DMS 273 treated with DMSO at 0.1 percent for 48 hours (cell line): ENCODE measurements at regions not wholly inside any gene's neighbourhood (a gene's known extent, or its start where the extent isn't known, plus 50 kb on each side); places are given as distances from the start of the nearest gene placed in this dataset.
"Not testable (repeated sequence)": the region's sequence is repeated elsewhere in the genome, so short reads cannot be mapped to it uniquely, and the experiment has no call there.

Source experiments
- DNase-seq: peaks from one replicate; lab custom pipeline; 2025; lab: John Stamatoyannopoulos, UW

DNA sequence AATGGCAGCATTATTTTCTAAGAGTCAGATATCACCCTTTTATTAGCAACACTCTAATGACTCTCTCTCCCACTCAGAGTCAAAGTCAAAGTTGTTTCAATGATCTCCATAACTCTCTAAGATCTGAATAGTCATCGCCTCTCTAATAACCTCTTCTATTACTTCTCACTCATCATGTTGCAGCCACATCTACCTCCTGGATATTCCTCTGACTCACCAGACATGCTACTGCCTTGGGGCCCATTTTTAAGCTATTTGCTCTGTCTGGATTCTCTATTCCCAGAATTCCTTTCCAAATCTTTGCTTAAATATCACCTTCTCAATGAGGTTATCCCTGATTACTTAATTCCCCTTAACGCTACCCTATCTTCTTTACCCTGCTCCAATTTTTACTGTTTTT is 391.8 kb upstream of the MAGEB16 start:
- DNase-seq, result no peak

DNA sequence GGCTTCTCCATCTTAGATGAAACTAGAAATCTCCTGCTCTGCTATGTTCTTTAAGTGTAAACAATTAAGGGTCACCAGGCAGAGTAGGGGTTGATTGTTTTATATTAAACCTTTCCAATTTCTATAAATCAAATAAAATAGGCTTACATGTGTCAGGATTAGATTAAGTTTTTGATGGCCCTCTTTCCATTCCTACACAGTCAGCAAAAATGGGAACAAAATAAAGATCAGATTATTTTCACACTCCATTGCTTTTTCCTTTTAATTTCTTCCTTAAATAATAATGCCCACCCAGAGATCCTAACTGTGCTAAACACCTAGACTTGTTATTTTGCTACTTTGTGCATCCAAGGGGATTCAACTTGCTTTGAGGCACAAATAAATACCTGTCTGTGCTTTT is 381.4 kb upstream of the MAGEB16 start:
- no peak for DNase-seq

DNA sequence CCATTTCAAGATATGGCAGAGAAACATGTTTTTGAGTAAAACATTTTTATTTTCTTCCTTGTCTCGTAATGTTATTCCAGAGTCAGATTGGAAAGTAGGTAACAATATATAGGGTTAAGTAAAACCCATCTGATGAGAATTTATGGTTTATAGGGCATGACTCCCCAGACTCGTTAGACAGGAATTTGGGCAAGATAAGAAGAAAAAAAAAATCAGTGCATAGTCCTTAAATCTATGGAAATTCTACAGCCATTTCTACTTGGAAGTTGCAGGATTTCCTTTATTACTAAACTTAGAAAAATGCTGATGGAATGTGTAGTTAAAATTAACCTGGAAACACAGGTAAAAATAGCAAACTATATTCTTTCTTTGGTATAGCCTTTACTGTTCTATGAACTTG is 366.1 kb upstream of the MAGEB16 start:
- no peak for DNase-seq

DNA sequence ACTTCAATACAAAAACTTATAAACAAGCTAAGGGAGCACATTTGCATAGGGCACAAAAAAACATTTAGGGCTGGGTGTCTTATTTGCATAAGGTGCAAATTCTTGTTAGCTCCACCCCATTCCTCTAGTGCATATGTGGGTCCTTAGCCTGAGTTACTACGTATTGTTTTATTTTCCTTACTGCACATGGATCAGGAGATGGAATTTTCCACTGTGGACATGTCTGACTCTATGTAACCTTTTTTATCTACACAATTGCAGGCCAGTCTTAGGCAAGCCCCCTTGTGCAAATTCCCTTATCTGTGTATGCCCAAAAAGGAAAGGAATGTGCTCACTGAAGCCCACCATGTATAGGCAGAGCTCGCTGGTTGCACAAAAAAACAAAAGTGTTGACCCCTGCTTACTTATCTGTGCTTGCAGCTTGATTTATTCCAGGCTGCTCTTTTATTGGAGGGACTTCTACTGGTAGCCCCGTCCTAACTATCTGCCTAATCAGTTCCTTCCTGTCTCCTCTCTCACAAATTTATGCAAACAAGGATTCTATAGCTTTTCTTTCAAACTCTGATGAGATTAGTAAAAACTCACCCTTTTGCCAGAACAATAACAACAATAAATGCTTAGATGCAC is 359.0 kb upstream of the MAGEB16 start:
- DNase-seq, result no peak

DNA sequence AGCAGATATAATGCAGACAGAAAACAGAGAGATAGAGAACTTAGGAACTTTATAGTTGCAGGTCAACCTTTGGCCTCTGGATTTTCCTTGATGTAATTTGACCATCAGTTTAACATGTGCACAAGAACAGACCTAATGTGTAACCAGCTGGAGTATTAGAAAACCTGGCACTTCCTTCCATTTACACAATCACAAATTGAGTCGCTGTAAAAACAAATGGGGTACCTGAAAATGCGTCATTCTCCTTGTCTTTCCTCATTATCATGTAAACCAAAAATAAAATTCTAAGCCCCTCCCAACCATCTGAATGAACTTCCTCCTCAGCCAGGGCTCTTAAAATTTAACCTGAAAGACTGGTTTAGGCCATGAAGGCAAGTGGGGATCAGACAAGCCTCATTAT is 358.4 kb upstream of the MAGEB16 start:
- no peak for DNase-seq

DNA sequence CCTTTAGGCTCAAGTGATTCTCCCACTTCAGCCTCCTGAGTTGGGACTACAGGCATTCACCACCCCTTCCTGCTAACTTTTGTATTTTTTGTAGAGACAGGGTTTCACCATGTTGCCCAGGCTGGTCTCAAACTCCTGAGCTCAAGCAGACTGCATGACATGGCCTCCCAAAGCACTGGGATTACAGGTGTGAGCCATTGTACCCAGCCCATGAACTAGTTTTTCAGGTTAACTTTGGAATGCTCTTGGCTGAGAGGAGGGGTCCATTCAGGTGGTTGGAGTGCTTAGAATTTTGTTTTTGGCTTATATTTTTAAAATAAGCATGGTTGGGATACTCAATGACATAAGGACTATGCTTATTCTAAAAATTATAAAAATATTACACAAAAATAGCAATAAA is 355.7 kb upstream of the MAGEB16 start:
- no peak for DNase-seq

DNA sequence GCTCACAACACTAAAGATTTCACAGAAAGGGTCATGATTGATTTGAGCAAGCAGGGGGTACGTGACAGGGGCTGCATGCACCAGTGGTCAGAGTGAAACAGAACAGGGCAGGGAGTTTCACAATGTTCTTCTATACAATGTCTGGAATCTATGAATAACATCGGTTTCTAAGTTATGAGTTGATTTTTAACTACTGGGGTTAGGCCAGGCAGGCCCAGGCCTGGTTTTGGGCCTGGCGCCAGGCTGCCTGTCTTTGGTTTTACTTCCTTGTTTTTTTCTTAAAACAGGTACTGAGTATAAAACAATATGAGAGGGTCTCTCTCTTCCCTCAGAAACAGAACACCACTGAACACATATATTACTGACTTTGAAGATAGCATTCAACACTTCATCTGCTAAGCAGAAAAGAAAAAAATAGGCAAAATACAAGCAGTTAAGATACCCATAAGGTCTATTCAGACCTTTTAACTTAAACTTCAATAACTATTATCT is 355.0 kb upstream of the MAGEB16 start:
- not testable (repeated sequence) for DNase-seq

DNA sequence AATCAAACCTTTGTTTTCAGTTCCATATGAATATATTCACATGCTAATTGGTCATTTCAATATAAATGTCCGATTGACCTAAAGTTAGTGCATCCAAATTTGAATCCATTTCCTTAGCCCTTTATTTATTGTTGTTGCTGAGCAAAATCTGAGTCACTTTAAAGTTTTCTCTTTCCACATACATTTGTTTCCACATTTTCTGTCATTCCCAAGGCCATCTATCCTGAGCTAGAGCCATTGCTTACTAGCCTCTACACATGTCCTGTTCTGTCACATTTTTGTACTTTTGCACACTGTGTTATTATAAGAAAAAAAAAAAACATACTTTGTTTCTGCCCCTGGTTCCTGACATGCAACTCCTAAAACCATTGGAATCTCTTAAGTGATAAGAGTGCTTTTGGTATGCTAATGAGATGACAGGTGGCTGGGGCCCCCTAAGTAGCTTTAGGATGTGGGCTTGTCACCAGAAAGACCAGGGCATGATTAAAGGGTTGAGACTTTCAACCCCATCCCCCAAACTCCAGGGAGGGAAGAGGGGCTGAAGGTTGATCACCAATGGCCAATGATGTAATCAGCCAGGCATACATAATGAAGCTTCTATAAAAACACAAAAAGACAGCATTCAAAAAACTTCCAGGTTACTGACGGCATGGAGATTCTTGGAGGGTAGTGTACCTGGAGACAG is 353.3 kb upstream of the MAGEB16 start:
- no peak for DNase-seq

DNA sequence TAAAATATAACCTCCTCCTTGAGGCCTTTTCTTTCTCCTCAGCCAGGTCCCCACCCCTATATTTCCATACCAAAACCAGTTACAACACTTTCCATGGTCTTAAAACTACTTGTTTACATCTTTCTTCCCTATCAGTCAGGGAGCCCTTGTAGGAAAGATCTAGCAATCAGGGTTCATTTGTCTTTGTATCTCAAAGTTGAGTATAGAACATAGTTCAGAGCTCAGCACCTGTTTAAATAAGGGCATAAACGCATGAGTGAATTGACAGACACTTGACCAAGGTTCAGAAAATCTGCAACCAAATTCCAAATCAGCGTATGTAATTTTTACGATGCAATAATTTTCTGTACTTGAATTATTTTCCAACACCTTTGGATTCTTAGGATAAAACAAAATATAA is 352.2 kb upstream of the MAGEB16 start:
- no peak for DNase-seq

DNA sequence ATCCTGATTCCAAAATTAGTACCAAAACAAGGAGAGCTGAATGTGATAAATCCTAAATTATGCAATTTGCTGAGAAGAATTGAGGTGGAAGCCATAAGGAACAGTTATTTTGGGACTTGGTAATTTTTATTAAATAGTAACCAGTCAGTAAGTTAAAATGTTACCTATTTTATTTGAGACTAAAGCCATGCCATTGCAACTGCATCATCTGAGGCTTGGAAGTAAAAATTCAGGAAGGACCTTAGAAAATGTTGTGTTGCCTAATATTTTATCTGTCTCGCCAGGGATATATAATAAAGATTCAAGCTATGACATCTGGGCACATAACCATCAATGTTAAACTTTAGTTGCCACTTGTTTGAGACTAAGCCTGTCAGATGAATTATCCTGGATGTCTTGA is 341.3 kb upstream of the MAGEB16 start:
- no peak for DNase-seq

DNA sequence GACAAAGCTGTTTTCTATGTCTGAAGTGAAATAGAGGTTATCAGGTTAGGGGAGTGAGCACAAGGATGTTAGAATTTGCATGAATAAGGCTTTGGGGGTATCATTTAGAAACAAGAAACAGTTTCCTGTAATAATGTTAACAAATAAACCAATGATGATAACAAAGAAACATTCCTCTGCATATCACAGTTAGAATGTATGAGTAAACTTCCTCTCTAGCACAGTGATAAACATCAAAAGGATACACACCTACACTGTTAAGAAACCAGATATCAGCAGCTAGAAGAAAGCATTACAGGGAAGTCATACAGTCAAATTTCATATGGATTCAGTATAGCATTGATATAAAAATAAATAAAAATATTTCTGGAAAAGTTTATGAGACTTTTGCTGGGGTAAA is 340.0 kb upstream of the MAGEB16 start:
- no peak for DNase-seq

DNA sequence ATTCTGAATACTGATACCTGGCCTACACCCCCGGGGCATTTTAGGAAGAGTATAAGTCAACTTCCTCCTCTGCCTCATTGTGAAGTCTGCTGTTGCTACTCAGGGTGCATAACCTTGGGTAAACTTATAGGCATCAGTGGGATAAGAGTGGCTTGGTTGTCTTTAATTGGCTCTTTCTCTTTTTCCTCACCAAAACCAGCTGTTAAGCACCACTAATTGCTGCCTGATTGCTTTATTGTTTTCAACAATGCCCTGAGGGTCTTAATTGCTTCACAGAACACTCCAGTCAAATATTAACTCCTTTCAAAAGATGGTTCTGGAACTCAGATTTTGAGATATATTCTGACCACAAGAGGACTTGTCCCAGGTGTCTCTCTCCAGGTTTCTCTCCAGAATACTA is 337.0 kb upstream of the MAGEB16 start:
- DNase-seq, result no peak

DNA sequence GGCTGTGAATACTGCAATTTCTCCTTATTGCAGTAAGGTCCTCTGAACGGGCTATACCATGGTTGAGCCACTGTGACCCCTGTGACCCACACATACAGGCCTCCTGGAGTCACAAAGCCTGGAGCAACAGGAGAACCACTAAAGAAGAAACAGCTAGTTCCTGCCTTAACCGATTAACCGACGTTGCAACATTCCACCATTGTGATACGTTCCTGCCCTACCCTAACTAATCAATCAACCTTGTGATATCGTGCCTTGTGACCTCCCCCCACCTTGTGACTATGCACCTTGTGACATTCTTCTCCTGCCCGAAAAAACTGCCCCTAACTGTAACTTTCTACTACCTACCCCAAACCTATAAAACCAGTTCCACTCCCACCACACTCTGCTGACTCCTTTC is 301.5 kb upstream of the MAGEB16 start:
- not testable (repeated sequence) for DNase-seq

DNA sequence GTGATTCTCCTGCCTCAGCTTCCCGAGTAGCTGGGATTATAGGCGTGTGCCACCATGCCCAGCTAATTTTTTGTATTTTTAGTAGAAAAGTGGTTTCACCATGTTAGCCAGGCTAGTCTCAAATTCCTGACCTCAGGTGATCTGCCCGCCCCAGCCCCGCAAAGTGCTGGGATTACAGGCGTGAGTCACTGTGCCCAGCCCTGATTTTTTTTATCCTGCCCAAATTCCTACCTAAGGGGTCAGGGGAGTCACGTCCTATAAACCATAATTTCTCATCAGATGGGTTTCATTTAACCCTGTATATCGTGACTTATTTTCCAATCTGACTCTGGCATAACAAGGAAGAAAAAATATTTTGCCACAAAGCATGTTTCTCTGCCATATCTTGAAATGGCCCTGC is 300.7 kb upstream of the MAGEB16 start:
- DNase-seq, result not testable (repeated sequence)

DNA sequence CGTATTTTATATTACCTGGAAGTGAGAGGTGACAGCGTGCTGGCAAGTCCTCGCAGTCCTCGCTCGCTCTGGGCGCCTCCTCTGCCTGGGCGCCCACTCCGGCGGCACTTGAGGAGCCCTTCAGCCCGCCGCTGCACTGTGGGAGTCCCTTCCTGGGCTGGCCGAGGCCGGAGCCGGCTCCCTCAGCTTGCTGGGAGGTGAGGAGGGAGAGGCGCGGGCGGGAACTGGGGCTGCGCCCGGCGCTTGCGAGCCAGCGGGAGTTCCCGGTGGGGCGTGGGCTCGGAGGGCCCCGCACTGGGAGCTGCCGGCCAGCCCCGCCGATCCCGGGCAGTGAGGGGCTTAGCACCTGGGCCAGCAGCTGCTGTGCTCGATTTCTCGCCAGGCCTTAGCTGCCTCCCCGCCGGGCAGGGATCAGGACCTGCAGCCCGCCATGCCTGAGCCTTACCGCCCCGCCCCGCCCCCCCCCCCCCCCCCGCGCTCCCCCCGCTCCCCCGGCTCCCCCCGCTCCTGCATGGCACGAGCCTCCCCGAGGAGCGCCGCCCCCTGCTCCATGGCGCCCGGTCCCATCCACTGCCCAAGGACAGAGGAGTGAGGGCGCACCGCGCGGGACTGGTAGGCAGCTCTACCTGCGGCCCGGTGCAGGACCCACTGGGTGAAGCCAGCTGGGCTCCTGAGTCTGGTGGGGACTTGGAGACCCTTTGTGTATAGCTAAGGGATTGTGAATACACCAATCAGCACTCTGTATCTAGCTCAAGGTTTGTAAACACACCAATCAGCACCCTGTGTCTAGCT is 298.9 kb upstream of the MAGEB16 start:
- DNase-seq, result no peak

DNA sequence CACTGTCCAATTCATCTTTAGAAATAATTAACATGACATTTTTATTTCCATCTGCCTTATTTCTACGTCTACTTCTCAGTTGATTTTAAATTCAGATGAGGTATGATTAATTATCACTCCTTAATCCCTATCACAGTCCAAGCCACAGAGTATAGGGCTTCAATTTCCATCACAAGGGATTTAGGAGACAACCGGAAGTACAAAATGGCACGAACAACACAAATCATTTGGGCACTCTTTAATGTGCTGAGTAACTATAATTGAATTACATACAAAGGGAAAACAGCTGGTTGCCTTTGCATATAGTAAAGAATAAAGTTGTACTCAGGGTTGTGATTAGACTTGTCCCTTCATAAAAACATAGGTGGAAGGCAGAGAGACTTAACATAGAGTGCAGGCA is 290.4 kb upstream of the MAGEB16 start:
- no peak for DNase-seq

DNA sequence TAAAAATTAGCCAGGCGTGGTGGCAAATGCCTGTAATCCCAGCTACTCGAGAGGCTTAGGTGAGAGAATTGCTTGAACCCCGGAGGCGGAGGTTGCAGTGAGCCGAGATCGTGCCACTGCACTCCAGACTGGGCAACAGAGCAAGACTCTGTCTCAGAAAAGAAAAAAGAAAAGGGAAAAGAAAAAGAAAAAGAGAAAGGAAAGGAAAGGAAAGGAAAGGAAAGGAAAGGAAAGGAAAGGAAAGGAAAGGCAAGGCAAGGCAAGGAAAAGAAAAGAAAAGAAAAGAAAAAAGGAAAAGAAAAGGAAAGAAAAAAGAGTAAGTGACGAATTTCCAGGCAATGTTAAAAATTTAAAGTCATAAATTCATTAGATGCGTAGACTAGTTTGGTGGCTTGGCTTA is 250.1 kb upstream of the MAGEB16 start:
- DNase-seq, result not testable (repeated sequence)

DNA sequence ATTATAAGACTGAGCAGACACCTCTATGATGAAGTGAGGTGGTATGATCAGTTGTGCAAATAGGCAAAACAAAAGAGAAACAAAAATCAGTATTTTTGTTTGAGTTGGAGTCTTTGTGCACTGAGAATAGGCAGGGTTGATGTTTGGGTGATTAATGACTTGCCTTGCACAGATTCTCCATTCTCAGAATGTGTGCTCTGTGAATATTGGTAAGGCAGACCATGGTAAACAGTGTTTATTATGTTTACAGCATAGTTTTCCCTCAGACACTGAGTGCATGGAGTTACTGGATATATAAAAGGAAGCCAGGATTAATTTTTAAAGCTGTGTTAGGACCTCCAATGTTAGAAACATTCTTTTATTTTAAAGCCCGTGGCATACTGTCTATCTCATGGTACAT is 240.2 kb upstream of the MAGEB16 start:
- no peak for DNase-seq

DNA sequence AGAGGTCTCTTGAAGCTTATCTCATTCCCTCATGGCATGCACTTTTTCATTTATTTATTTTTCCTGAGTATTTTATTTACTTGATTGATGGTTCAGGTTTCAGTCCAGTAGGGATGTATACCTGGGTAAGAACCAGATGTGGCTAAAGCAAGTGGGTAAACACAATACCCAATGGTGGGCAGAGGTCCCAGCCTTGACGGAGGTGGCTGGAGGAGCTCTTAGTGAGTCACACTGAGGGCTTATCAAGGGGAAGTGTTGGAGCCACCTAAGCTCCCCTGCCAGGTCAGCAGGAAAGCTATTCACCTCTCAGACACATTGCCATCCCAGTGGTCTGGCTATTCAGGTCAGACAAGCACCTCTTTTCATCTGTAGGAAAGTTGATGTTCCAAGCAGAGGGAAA is 236.2 kb upstream of the MAGEB16 start:
- no peak for DNase-seq

DNA sequence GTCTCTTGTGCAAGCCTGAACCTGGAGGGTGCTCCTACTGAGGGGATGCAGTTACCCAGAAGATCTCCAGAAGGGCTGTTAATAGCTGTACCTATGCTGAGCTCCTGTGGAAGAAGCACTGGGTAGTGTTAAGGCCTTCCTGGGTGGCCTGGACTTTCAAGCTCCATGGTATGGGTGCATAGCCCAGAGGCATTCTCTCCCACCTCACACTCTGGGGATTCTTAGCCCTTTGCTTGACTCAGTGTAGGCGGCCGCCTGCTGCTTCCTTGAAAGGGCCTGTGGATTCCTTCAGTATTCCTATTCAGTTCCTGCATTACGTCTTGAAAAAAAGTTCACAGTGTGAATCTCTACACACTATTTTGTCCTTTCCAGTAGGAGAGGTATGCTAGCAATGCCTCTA is 235.7 kb upstream of the MAGEB16 start:
- DNase-seq, result no peak

DNA sequence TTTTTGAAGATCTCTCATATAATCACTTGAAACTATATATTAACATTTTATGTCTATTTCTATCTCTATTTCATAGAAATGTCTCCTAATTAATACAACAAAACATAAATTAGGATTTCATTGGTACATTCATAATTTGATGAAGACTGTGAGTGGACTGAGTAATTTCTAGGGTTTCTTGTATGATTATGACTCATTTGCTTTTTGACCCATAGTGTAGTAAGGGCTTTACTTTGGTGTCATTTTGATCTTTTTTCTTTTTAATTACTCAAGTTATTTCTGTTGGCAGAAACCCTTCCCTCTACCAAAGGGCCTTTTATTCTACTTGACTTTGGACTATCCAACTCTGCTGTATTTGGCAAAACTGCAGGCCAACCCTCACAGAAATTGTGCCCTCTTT is 207.9 kb upstream of the MAGEB16 start:
- no peak for DNase-seq

DNA sequence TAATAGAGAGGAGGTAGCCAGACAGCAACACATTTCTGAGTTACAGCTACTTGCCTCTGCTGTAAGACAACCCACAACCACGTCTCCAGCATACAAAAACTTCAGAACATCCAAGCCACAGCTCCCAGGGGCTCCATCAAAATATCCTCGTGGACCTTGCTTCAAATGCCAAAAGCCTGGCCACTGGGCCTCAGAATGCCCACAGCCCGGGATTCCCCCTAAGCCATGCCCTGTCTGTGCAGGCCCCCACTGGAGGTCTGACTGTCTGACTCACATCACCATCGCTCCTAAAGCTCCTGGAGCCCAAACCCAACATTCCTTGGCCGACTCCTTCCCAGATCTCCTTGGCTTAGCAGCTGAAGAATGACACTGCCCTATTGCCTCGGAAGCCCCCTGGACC is 186.6 kb upstream of the MAGEB16 start:
- not testable (repeated sequence) for DNase-seq

DNA sequence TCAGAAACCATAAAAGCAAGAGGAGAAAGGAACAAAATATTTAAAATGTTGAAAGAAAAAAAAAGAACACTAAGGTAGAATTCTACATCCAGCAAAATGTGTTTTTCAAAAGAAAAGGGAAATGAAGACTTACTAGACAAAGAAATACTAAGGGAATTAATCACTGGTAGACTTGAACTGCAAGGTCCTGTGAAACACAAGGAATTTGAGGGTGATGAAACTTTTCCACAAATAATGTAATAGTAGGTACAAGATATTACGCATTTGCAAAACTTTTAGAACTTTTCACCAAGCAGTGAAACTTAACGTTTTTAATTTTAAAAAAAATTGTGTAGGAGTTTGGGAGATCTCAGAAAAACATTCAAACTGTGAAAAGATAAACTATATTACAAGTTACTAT is 180.3 kb upstream of the MAGEB16 start:
- no peak for DNase-seq
